HL-60 (cell line): ENCODE measurements at regions not wholly inside any gene's neighbourhood (a gene's known extent, or its start where the extent isn't known, plus 50 kb on each side); places are given as distances from the start of the nearest gene placed in this dataset.

ENCODE experiments used
- DNase-seq, 2 experiments: peaks; one replicate each; pipeline ENCODE4 v3.0.0-alpha.2; 2010 to 2020; ENCODE audit warnings: low read depth in 1 of 2, low spot score in 1 of 2
- H3K27ac ChIP-seq: fragments of 250-450 bp; sonication (Bioruptor Pico); replicated peaks from 2 replicates; pipeline ENCODE4 v1.5.1; 2020; ENCODE audit warnings: mild to moderate bottlenecking, moderate library complexity
- H3K27me3 ChIP-seq: fragments of 250-450 bp; sonication (Bioruptor Pico); 2 replicates; pipeline ENCODE4 v1.5.1; 2021; ENCODE audit warnings: mild to moderate bottlenecking, moderate library complexity; ENCODE audit not compliant: insufficient read depth, poor library complexity, severe bottlenecking
- H3K4me3 ChIP-seq: replicated peaks from 2 replicates; pipeline ENCODE4 v1.5.1; 2011; ENCODE audit warnings: mild to moderate bottlenecking, control low read depth, low read length; ENCODE audit not compliant: insufficient read depth
- GABPA ChIP-seq: IDR thresholded peaks from 2 replicates; pipeline ENCODE4 v1.6.1; 2012; ENCODE audit warnings: low read depth
- POLR2AphosphoS5 ChIP-seq: IDR thresholded peaks from 2 replicates; pipeline ENCODE4 v1.6.1; 2012; ENCODE audit warnings: low read depth
- REST ChIP-seq: IDR thresholded peaks from 2 replicates; pipeline ENCODE4 v1.6.1; 2012; ENCODE audit warnings: low read depth; ENCODE audit not compliant: insufficient replicate concordance
- SPI1 ChIP-seq: IDR thresholded peaks from 2 replicates; pipeline ENCODE4 v1.6.1; 2012; ENCODE audit warnings: low read depth, mild to moderate bottlenecking, borderline replicate concordance
- TF ChIP-seq, protein P1 (sequence below): IDR thresholded peaks from one replicate; pipeline ENCODE4 v1.5.1; 2011; ENCODE audit warnings: low read length, control low read depth, inconsistent platforms; ENCODE audit not compliant: insufficient read depth

DNA sequence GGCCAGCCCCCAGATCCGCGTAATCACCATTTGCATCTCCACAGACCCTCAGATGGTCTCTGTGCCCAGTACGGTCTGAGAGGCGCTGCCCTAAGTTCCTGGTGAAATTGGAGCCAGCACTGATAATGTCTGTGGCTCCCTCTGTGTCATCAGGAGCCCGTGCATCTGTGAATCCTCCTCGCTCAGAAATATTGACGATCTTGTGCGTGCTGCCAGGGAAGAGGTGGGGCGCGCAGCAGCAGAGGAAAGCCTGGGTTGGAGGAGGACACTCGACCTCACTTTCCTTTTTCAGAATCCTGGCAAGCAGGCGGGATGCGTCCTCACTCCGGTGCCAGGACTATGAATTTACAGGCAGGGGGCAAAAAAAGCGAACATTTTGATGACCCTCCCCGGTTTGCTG, 686.1 kb upstream of the SALL3 start:
- H3K27ac ChIP-seq = no peak overlapping the region
- no peak for DNase-seq
- no peaks in the 10 kb centered on the region for H3K27me3 ChIP-seq
- TF ChIP-seq, protein P1, sequence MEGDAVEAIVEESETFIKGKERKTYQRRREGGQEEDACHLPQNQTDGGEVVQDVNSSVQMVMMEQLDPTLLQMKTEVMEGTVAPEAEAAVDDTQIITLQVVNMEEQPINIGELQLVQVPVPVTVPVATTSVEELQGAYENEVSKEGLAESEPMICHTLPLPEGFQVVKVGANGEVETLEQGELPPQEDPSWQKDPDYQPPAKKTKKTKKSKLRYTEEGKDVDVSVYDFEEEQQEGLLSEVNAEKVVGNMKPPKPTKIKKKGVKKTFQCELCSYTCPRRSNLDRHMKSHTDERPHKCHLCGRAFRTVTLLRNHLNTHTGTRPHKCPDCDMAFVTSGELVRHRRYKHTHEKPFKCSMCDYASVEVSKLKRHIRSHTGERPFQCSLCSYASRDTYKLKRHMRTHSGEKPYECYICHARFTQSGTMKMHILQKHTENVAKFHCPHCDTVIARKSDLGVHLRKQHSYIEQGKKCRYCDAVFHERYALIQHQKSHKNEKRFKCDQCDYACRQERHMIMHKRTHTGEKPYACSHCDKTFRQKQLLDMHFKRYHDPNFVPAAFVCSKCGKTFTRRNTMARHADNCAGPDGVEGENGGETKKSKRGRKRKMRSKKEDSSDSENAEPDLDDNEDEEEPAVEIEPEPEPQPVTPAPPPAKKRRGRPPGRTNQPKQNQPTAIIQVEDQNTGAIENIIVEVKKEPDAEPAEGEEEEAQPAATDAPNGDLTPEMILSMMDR = no peak
- TF ChIP-seq SPI1 (no peak), GABPA (no peak), REST (no peak), POLR2AphosphoS5 (no peak)
- no peak overlapping the region for H3K4me3 ChIP-seq

- Histone ChIP-seq H3K27ac (no peak overlapping the region), H3K4me3 (no peak overlapping the region), H3K27me3 (no peaks in the 10 kb centered on the region)
- TF ChIP-seq GABPA = no peak
- no peak for TF ChIP-seq REST
- no peak for TF ChIP-seq POLR2AphosphoS5
- TF ChIP-seq SPI1 = no peak
- no peak for DNase-seq
These were observed 685.6 kb upstream of the SALL3 start for GRCh38 chr18:78293940-78294541.

DNA sequence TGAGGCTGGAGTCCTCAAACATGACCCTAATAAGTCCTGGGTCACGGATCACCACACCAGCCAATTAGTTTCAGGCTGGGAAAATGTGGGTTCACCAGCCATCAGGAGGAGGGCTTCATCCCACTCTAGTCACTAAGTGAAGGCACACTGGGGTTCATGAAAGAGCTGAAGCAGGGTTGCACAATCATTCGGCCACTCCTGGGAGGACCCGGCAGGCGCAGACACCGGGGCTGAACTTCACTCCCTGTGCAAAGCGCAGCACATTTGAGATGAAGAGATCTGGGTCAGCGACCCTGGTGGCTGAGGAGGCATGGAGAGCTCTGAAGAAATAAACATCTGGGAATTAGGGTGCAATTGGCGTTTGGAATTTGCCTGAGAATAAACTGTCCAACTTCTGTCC, 684.4 kb upstream of the SALL3 start:
- no peaks in the 10 kb centered on the region for H3K27me3 ChIP-seq
- no peak overlapping the region for H3K4me3 ChIP-seq
- TF ChIP-seq, protein P1 = no peak
- TF ChIP-seq REST (no peak), SPI1 (no peak), POLR2AphosphoS5 (no peak), GABPA (no peak)

More for the DNA sequence above, 684.4 kb upstream of the SALL3 start:
- no peak for DNase-seq
- no peak overlapping the region for H3K27ac ChIP-seq
